ENCODE measurements at regions not wholly inside any gene's neighbourhood (a gene's known extent, or its start where the extent isn't known, plus 50 kb on each side); places are given as distances from the start of the nearest gene placed in this dataset.
"Not testable (repeated sequence)": the region's sequence is repeated elsewhere in the genome, so short reads cannot be mapped to it uniquely, and the experiment has no call there.

GRCh38 chr11:37849706-37850105 lies 1251.7 kb upstream of the RAG2 start:
- no peak for TF ChIP-seq CTCF (IDR thresholded peaks at IDR 0.05; ENCODE audit: insufficient read depth, low read depth, low read length)
- CTCF ChIA-PET, result no interaction called here
- no peak for DNase-seq (ENCODE audit: low read depth)
- POLR2A ChIA-PET, result no interaction called here
- Histone ChIP-seq H3K27me3 (ENCODE audit: control insufficient read depth, insufficient read depth, low read length) (no peaks in the 10 kb centered on the region), H3K36me3 (ENCODE audit: control insufficient read depth, insufficient read depth, low read length) (no peaks in the 10 kb centered on the region), H3K4me3 (ENCODE audit: low read depth, low read length) (no peak overlapping the region)

GRCh38 chr11:37843603-37844002 lies 1245.6 kb upstream of the RAG2 start:
- no peak for TF ChIP-seq CTCF (IDR thresholded peaks at IDR 0.05; ENCODE audit: insufficient read depth, low read depth, low read length)
- no peak for DNase-seq (ENCODE audit: low read depth)
- ChIA-PET POLR2A (no interaction called here), CTCF (no interaction called here)
- Histone ChIP-seq H3K27me3 (ENCODE audit: control insufficient read depth, insufficient read depth, low read length) (no peaks in the 10 kb centered on the region), H3K4me3 (ENCODE audit: low read depth, low read length) (no peak overlapping the region), H3K36me3 (ENCODE audit: control insufficient read depth, insufficient read depth, low read length) (no peaks in the 10 kb centered on the region)

- Histone ChIP-seq H3K36me3 (ENCODE audit: control insufficient read depth, insufficient read depth, low read length) (no peaks in the 10 kb centered on the region), H3K27me3 (ENCODE audit: control insufficient read depth, insufficient read depth, low read length) (no peaks in the 10 kb centered on the region), H3K4me3 (ENCODE audit: low read depth, low read length) (no peak overlapping the region)
- ChIA-PET CTCF (no interaction called here), POLR2A (no interaction called here)
- no peak for DNase-seq (ENCODE audit: low read depth)
- no peak for TF ChIP-seq CTCF (IDR thresholded peaks at IDR 0.05; ENCODE audit: insufficient read depth, low read depth, low read length)
Measured at GRCh38 chr11:37841016-37841415, 1243.0 kb upstream of the RAG2 start.

GRCh38 chr11:37840345-37840744 lies 1242.3 kb upstream of the RAG2 start:
- H3K27me3 ChIP-seq (ENCODE audit: control insufficient read depth, insufficient read depth, low read length); H3K4me3 ChIP-seq (ENCODE audit: low read depth, low read length); CTCF ChIA-PET; DNase-seq (ENCODE audit: low read depth); H3K36me3 ChIP-seq (ENCODE audit: control insufficient read depth, insufficient read depth, low read length); POLR2A ChIA-PET: not testable (repeated sequence)

- no peak for DNase-seq (ENCODE audit: low read depth)
- ChIA-PET POLR2A (no interaction called here), CTCF (no interaction called here)
- no peak overlapping the region for H3K4me3 ChIP-seq (ENCODE audit: low read depth, low read length)
- no peaks in the 10 kb centered on the region for H3K36me3 ChIP-seq (ENCODE audit: control insufficient read depth, insufficient read depth, low read length)
- no peaks in the 10 kb centered on the region for H3K27me3 ChIP-seq (ENCODE audit: control insufficient read depth, insufficient read depth, low read length)
- no peak for TF ChIP-seq CTCF (IDR thresholded peaks at IDR 0.05; ENCODE audit: insufficient read depth, low read depth, low read length)
Measured at GRCh38 chr11:37830529-37830928, 1232.5 kb upstream of the RAG2 start.

GRCh38 chr11:37817727-37818270 lies 1219.8 kb upstream of the RAG2 start:
- no peak for TF ChIP-seq CTCF (IDR thresholded peaks at IDR 0.05; ENCODE audit: insufficient read depth, low read depth, low read length)
- Histone ChIP-seq H3K36me3 (ENCODE audit: control insufficient read depth, insufficient read depth, low read length) (no peaks in the 10 kb centered on the region), H3K27me3 (ENCODE audit: control insufficient read depth, insufficient read depth, low read length) (no peaks in the 10 kb centered on the region), H3K4me3 (ENCODE audit: low read depth, low read length) (no peak overlapping the region)
- ChIA-PET POLR2A (no interaction called here), CTCF (no interaction called here)
- no peak for DNase-seq (ENCODE audit: low read depth)
